ENCODE measurements at regions not wholly inside any gene's neighbourhood (a gene's known extent, or its start where the extent isn't known, plus 50 kb on each side); places are given as distances from the start of the nearest gene placed in this dataset.

DNA sequence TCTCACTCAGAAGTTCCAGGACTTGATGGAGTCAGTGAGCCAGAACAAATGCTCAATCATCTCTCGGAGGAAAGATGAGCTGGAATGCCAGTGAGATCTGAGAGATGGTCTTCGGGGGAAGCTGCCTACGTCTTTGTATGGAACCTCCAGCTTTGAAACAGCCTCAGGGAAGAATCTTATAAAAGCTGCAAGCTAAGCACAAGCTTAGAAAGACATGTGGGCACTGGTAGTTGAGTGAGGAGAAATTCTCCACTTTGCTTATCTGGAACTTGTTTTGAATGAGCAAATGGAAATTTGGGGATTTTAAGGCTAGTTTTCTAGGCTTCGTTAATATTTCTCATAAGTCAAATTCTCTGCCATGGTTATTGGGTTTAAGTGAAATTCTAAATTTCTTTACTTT, 594.4 kb downstream of the QKI start:
- no peak for DNase-seq (ENCODE audit: low read depth in 4 of 4, low spot score in 1 of 4)

DNA sequence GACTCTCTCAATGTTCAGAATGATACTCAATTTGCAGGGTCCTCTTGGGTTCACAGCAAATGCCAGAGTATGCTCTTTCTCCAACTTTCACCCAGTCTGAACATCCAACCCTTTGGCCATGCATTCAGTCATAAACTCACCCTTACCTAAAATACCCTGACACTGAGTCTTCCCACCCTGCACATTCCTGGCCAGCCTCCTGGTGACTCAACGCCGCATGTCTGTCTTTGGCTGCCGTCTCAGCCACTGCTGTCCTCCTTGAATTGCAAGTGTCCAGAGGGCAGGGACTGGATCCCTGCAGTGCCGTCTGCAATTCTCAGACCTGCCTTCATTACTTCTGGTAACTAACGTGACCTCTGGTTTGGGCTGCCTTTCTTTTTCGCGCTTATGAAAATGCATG, 593.4 kb downstream of the QKI start:
- no peak for DNase-seq (ENCODE audit: low read depth in 4 of 4, low spot score in 1 of 4)

DNA sequence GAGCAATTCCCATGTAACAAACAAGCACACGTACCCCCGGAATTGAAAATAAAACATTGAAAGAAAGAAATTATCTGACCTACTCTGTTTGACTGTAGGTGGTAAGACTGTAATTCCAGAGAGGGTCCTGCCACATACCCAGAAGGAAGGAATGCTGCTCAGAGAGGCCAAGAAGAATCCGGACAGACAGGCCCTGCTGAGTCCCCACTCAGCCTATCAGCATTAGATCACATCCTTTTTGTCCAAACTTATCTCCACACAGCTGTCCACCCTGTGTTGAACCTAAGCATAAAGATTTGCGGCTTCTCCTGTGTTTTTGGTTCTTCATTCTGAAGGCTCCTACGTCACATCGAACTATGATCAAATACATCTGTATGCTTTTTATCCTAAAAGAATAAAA, 591.9 kb downstream of the QKI start:
- no peak for DNase-seq (ENCODE audit: low read depth in 4 of 4, low spot score in 1 of 4)

DNA sequence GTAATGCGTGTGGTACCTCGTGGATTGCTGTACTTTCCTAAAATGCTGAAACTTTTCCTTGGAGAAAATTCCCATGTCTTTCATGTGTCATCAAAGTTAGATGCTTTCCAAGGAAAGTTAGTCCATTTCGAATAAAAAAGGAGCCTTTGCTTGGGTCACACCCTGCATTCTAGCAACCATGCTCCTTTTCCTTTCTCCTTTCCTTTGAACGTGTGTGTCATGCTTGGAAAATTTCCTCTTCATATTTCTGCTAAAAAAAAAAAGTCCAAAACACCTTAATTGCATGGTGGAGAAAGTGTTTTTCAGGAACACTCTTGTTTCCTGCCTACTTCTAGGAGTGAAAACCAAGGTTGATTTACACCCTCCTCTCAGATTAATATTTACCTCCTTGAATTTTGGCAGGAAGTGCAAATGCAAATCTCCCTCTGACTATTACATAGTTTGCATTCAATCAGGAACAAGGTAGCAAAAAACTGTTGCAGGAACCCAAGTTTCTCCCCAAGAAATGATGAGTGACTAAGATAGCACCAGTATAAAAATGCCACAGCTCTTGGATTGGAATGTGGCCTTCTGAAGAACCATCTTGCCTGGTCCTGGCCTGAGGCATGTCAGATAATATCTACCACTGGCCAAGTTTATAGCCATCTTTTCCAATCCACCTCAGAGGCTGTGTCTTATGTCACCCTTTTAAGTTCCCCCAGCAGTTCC, 590.6 kb downstream of the QKI start:
- no peak for DNase-seq (ENCODE audit: low read depth in 4 of 4, low spot score in 1 of 4)

DNA sequence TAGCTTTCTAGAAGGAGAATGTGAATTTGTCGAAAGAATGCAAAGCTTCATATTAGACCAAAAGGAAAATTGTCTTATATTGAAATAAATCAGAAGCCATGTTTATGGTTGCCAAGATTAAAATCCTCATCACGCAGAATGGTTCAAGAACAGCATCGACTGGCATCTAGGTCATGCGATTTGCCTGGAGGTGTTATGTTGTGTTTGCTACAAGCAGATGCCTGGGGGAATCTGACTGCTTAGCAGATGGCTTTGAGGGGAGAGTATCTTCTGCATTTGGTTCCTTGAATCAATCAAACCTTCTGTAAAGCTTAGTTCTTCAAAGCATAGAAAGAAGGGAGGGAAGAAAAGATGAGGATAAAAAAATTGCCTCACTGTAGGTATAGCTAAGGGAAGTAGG, 585.8 kb downstream of the QKI start:
- no peak for DNase-seq (ENCODE audit: low read depth in 4 of 4, low spot score in 1 of 4)

DNA sequence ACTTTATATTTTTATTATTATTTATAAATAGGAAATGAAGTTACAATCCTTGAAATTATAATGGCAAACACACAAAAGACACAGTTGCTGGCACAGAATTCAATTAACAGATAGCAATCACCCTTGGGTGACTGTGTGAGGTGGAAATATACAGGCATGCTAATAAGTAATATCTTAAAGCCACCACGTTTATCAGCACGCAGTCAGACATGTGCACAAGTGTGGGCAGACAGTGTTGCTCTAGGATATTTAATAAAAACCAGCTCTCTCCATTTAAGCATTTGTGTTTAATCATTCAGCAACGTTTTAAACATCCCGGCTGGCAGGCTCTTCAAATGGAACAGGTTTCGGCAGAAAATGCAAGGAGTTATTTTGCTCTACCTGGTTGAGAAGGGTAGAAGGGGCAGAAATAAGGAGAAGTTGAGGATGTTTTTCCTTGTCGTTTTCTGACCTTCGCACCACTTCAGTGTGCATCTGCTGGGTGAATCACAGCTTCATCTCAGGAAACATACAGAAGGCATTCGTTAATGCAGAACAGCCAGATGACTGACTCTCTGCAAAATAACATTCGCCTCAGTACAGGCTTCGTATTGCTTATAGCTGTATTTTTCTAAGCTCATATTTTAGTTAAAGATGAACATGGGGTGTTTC, 585.1 kb downstream of the QKI start:
- DNase-seq (ENCODE audit: low read depth in 4 of 4, low spot score in 1 of 4): no peak

DNA sequence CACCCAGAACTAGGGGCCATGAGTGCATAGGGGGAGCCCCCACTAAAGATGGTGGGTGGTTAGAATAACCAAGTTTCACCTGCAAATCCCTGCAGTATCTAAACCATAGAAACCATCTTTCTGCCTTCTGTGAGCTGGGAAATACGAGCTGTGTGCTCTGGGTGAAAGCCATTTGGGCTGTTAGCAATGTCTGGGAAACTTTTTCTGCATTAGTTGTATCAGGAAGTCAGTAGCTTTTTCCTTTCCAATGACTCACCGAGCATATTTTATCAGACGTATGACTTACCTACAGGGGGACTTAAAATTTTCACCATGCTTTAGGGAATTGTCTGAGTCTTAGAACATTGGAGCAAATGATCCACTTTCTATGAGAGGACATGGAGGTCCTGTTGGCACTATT, 584.0 kb downstream of the QKI start:
- DNase-seq (ENCODE audit: low read depth in 4 of 4, low spot score in 1 of 4): no peak

DNA sequence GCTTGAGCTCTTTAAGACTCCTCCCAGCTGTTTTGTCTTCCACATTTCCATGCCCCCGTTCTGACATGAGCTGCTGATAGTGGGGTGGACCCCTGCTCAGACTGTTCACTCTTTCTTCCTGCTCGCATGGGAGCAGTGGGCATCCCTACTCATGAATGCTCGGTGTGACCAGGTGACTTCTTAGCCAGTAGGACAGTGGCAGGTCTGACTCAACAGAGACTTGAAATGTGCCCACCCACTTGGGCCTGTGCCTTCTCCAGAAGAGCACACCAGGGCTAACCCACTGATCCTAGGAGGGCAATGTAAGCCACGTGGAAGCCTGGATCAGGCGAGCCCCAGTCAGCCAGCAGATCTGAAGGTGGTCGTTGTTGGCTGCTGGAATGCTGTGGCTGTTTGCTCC, 582.0 kb downstream of the QKI start:
- DNase-seq (ENCODE audit: low read depth in 4 of 4, low spot score in 1 of 4): no peak

DNA sequence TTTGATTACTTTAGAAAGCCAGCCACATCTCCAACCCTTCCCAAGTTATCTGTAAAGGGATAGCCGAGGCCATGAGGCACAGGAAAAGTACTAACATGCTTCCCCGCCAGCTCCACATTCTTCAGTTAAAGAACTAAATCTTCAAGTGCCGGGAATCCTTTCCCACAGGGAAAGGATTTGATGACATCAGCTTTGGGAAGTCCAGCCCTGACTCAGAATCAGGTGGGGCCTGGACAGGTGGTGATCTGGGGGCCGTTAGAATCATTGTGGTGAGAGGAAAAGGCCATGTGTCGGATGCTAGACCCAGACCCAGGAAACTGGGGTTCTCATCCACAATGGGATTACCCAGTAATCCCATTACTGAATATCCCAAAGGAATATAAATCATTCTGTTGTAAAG, 580.0 kb downstream of the QKI start:
- DNase-seq (ENCODE audit: low read depth in 4 of 4, low spot score in 1 of 4): no peak

DNA sequence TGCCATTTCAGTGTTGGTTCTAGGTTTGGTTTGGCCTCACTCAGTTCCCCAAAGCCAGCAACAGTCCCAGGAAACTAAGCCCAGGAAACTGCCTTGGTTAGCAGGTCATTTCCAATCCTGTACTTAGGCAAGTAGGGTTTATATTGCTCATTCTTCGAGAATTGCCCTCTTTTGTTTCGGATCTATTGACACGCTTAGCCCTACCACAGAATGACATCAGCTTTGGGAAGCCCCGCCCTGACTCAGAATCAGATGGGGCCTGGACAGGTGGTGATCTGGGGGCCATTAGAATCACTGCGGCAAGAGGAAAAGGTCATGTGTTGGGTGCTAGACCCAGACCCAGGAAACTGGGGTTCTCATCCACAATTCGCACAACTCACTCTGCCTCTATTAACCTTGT, 578.2 kb downstream of the QKI start:
- DNase-seq (ENCODE audit: low read depth in 4 of 4, low spot score in 1 of 4): no peak

DNA sequence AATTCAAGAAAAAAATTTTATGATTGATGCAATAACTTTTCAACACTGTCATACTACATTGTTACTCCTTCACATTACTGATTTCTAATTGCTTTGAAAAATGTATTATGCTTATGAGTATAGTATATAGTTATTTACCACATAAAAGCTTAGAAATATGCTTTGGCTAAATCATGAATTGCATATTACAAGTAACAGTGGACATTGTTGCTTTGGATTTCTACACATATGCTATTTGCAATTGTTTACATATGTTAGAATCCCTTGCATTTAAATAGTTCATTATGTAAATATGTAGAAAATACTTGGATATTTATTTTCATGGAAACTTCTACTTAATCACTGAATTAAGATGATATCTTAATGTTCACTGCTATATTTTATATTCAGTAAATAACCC, 577.5 kb downstream of the QKI start:
- DNase-seq (ENCODE audit: low read depth in 4 of 4, low spot score in 1 of 4): no peak

DNA sequence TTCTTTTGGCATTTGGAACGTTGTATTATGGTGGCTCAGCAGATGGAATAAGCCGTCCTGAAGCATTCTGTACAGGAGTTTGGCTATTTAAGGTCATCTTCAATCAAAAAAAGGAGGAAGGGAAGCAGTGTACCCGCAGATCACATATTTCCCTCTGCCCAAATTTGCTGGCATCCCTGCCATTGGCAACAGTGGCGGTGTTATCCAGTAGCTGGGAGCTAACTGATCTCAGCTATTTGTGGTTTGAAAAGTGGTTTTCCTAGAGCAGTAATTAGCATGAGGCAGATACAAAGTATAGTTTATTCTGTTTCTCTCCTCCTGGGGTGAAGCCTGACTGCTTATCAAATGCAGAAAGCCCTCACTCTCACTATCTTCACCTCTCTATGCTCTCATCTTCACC, 576.8 kb downstream of the QKI start:
- no peak for DNase-seq (ENCODE audit: low read depth in 4 of 4, low spot score in 1 of 4)

DNA sequence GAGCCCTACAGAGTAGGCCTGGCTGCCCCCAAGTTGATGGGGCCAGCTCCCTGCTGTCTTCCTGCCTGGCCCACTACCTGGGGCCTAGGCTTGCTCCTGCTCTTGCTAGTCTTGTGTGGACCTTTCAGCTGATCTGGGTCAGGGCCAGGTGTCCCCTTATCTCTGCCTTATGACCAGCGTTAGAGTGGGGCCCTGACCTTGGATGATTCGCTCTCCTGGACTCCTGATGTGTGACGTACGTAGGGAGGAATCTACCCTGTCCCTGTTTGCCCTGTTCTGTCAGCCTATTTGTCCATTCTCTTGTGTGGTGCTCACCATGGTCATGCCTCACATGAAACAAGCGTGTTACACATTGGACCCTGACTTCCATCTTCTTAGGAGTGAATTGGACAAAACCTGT, 571.8 kb downstream of the QKI start:
- DNase-seq (ENCODE audit: low read depth in 4 of 4, low spot score in 1 of 4): no peak

DNA sequence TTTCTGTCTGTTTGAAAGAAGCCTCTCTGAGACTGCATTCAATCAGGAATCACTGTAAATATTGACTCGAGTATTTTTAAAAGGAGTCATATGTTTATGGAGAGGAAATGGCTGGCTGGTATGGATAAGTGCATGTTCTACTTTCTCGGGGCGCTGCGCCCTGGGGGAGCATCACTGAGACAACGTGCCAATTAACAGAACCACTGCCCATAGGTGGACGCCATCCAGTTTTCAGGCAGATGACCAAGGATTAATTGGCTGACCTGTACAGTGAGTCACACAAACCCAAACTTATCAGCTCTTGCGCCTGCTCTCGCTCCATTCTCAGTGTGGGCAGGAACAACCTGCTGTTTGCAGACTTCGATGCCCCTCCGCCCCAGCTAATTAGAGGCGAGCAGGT, 571.2 kb downstream of the QKI start:
- DNase-seq (ENCODE audit: low read depth in 4 of 4, low spot score in 1 of 4): no peak

DNA sequence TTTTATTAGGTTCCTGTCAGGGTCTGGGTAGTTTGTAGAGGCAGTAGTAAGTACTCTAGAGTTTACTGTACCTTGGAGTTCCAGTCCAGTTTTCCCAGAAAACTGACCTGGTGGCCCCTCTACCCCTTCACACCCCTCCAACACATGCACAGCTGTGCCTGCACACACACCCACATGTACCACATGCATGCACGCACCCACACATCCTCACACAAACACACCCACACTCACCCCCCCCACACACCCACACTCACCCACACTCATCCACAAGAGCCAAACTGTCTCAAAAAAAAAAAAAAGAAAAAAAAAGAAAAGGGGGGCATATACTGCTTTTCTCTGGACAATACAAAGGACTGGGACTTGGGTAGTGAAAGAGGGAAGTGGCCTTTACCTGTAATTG, 570.5 kb downstream of the QKI start:
- no peak for DNase-seq (ENCODE audit: low read depth in 4 of 4, low spot score in 1 of 4)

DNA sequence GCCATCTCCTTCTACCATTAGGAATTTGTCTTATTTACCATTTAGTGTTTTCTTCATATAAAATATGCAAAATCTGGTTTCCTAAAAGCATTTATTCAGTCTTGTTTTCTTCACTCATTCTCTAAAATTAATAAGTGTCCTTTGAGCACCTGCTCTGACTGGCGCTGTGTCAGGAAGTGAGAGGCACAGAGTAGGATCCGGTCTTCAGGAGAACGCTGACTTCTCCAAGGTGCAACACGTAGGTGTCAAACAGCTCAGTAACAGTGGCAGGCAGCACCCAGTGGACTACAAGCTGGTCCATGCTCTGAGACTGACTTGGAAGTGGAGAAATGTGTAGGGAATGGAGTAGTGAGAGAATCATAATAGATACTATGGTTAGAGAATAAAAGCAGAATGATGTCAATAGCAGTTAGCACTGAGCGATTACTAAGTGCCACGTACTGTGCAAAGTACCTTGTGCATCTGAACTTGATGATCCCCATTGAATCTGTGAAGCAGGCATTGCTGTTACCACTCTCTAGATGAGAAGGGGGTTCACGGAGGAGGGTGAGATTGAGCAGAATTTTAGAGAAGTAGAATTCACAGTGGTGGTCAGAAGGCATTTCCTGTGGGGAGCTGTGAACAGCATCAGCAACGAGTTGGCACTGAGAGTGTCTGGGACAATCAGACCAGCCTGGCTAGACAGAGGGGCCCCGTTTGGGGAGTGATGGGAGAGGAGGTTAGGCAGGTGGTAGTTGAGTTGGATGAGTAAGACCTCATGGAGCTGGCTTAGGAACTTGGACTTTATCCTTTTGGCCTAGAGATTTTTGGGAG, 569.8 kb downstream of the QKI start:
- no peak for DNase-seq (ENCODE audit: low read depth in 4 of 4, low spot score in 1 of 4)

DNA sequence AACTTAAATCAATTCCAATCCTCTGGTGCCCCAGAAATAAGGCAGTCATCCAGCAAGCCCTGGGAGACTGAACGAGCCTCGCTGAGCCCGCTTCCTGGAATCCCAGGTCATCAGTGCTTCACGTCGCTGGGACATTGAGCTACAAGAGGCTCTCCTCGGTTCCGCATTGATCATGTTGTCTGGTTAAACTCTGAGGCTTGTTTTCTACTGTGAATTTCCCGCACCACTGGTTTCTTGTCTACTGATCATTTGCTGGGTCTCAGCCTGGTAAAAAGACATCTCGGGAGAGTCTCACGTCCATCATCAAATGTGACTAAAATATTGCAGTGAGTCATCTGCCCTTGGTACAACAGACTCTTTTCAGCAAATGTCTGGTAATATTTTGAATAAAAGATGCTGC, 569.2 kb downstream of the QKI start:
- DNase-seq (ENCODE audit: low read depth in 4 of 4, low spot score in 1 of 4): no peak

DNA sequence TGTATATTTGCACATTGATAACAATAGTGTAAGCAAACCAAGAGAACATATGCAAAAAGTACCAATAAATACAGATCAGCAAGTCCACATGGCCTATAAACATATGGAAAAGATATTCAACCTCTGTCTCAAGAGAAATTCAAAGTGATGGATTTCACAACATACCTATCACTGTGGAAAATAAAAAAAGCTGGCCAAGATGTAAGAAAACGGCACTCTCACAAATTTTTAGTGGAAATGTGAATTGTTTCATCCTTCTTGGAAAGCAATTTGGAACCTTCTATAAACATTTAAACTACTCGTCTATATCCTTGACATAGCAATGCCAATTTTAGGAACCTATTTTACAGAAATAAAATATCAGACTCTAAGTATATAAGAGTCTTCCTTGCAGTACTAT, 559.8 kb downstream of the QKI start:
- no peak for DNase-seq (ENCODE audit: low read depth in 4 of 4, low spot score in 1 of 4)

DNA sequence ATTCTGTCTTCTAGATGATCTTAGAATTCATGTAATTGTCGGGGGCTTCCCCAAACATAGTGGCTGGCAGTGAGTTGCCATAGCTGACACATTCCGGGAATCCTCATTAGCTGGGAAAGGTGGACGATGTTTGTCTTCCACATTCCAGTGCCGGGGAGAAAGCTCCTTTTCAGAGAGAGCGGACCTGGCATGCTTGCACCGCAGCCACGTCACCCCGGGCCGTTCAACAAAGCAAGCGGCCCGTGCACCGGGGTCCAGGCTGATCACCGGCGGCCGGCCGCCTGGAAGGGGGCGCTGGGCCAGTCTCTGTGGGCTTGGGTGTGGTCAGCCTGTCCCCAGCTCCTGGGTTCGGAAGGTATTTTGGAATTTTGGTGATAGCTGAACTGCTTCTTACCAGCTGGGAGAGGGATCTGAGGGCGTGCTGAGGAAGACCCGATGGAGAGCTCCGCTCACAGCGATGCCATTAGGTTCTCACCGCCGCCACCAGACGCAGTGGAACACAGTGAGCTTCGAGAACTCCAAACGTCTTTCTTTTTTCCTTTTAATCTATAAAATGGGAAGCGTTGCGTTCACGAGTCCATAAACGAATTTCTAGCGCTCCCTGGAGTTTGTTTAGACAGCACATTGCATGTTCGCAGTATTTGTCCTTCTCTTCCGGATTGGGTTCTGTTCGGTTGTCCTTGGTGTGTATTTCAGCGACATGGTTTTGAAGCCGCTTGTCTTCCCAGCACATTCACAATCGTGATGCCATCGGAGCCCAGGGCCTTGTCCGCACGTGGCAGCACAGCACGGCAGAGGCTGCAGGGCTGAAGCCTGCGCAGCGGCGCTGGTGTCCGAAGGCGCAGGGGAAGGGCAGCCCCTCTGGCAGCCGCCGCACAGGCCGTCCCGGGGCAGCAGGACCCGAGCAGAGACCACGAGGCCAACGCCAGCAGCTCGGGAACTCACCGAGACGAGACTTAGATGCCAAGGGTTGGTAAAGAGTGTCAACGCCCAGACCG, 557.6 kb downstream of the QKI start:
- DNase-seq (ENCODE audit: low read depth in 4 of 4, low spot score in 1 of 4): no peak

DNA sequence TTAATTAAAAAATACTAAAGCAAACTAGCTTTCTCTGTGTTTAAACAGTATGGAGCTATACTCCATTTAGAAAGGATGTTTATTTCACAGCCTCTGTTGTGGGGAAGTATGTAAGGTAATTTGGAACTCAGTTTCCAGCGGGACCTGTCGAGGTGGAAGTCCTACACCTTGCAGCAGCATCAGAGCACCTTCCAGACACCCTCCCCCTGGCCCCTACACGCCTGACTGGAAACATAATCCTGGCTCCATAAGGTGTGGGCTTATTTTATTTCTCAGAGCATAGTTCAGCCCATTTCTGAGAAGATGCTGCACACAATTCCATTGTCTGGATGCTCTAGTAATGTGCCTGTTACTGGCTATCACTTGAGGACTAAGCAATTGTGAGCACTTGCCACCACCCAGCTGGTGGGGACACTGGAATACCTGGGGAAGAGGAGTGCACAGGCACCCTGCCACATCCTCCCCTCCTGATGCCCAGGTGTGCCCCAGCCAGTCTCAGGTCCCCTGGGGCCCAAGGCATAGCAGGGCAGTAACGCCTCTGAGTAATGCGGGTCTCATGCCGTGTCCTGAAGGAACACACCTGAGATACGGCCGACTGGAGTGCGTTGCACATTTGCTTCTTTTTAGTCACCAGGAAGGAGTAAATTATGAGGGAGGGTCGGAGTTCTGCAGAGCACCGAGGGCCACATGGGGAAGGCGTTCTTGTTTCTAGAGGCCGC, 556.5 kb downstream of the QKI start:
- no peak for DNase-seq (ENCODE audit: low read depth in 4 of 4, low spot score in 1 of 4)
